ENCODE measurements at regions not wholly inside any gene's neighbourhood (a gene's known extent, or its start where the extent isn't known, plus 50 kb on each side); places are given as distances from the start of the nearest gene placed in this dataset.
"Not testable (repeated sequence)": the region's sequence is repeated elsewhere in the genome, so short reads cannot be mapped to it uniquely, and the experiment has no call there.

DNA sequence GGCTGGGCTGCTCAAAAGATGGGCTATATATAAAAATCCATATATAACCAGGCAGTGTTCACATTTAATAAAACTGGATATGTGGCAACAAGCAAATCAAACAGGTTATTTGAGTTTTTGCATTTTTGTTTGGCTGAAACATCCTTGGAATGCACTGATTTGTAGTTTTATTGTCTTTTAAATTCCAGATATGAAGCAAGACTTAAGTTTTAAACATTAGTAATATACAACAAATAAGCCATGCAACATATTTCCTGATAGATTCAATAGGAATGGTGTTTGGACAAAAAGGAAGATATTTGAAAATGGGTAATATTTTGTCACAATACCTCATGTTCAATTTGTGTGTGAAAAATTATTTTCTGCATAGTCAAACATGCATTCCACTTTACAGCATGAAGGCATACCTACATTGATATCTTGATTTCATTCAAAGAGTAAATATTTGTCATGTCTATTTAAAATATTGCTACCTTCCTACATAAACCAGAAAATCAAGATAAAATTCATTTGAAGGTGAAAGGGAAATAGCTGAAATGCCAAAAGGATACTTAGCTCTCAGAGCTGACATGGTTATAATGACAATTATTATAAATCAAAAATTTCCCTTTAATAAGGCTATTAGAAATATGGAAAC, 132.3 kb upstream of the NETO1 start:
- ChIA-PET POLR2A (ENCODE audit: partially characterized antibody) (no interaction called here), CTCF (ENCODE audit: partially characterized antibody) (no interaction called here)
- Histone ChIP-seq H3K9me3 (ENCODE audit: control insufficient read depth in 1 of 2, low read length in 2 of 2) (no peaks in the 10 kb centered on the region), H3K27ac (ENCODE audit: low read depth, low read length) (no peak overlapping the region), H3K4me3 (ENCODE audit: low read length in 2 of 2) (no peak overlapping the region), H3K36me3 (ENCODE audit: insufficient read depth, low read length) (no peaks in the 10 kb centered on the region), H3K4me1 (ENCODE audit: insufficient read depth, low read length) (no peaks in the 10 kb centered on the region), H3K27me3 (ENCODE audit: insufficient read depth, low read length) (no peaks in the 10 kb centered on the region)
- H3K27ac Mint-ChIP-seq, result no peak overlapping the region
- no peaks in the 10 kb centered on the region for H3K36me3 Mint-ChIP-seq
- no peaks in the 10 kb centered on the region for H3K27me3 Mint-ChIP-seq
- no peak overlapping the region for H3K4me3 Mint-ChIP-seq
- H3K9me3 Mint-ChIP-seq, result peaks cover 3 to 12% (median 8%) of the 10 kb centered on the region in 8 donors
- H3K4me1 Mint-ChIP-seq, result no peaks in the 10 kb centered on the region
- intact Hi-C loops (cut with micrococcal nuclease), result no loop called here
- no peak for DNase-seq

DNA sequence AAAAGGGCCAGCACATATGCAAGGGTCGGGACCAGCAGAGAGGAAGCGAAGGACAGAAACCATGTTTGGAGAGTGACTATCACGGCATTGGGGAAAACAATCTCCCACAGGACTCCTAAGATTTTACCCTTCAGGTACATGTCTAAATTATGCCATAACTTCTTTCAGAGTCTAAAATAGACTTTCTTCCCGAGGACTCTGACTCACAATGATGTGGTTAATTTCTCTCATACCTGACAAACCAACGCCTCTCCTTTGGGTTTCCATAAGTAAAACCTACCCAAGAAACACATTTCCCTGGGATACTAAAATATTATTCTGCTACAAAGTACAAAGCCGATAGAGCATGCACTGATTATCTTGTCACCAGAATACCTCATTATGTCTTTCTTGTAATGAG, 127.8 kb upstream of the NETO1 start:
- H3K36me3 Mint-ChIP-seq, result no peaks in the 10 kb centered on the region
- POLR2A ChIA-PET (ENCODE audit: partially characterized antibody), result no interaction called here
- Histone ChIP-seq H3K36me3 (ENCODE audit: insufficient read depth, low read length) (no peaks in the 10 kb centered on the region), H3K27ac (ENCODE audit: low read depth, low read length) (no peak overlapping the region), H3K4me3 (ENCODE audit: low read length in 2 of 2) (no peak overlapping the region), H3K27me3 (ENCODE audit: insufficient read depth, low read length) (no peaks in the 10 kb centered on the region), H3K9me3 (ENCODE audit: control insufficient read depth in 1 of 2, low read length in 2 of 2) (no peaks in the 10 kb centered on the region), H3K4me1 (ENCODE audit: insufficient read depth, low read length) (no peaks in the 10 kb centered on the region)
- CTCF ChIA-PET (ENCODE audit: partially characterized antibody), result no interaction called here
- no peak overlapping the region for H3K27ac Mint-ChIP-seq
- H3K4me3 Mint-ChIP-seq, result no peak overlapping the region
- no peak for DNase-seq
- H3K27me3 Mint-ChIP-seq, result no peaks in the 10 kb centered on the region
- H3K9me3 Mint-ChIP-seq, result peaks cover 2 to 14% (median 9%) of the 10 kb centered on the region in 8 donors
- H3K4me1 Mint-ChIP-seq, result no peaks in the 10 kb centered on the region
- intact Hi-C loops (cut with micrococcal nuclease), result no loop called here

DNA sequence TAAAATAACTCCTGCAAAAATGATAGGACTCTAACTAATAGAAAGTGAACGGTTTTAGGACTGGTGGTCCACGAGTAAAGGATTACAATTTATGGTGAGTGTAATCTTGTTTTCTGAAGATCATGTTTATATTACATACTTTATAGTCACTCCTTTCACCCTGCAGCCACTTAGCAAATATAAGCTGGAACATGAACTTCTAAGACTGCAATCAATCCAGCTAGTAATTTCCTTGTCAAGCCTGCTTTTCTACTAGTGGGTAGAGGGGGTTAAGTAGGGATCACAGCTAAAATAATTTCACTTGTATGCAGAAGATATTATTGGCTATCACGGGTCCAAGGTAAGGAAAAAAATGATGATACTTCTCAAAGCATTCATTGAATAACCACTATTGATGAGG, 125.5 kb upstream of the NETO1 start:
- H3K4me3 ChIP-seq (ENCODE audit: low read length in 2 of 2), result no peak overlapping the region
- H3K27ac ChIP-seq (ENCODE audit: low read depth, low read length), result no peak overlapping the region
- H3K4me1 ChIP-seq (ENCODE audit: insufficient read depth, low read length), result no peaks in the 10 kb centered on the region
- Mint-ChIP-seq H3K27ac (no peak overlapping the region), H3K9me3 (peaks cover 3 to 14% (median 7%) of the 10 kb centered on the region in 8 donors), H3K4me1 (no peaks in the 10 kb centered on the region), H3K27me3 (no peaks in the 10 kb centered on the region), H3K36me3 (no peaks in the 10 kb centered on the region), H3K4me3 (no peak overlapping the region)
- ChIA-PET CTCF (ENCODE audit: partially characterized antibody) (no interaction called here), POLR2A (ENCODE audit: partially characterized antibody) (no interaction called here)
- no peaks in the 10 kb centered on the region for H3K36me3 ChIP-seq (ENCODE audit: insufficient read depth, low read length)
- intact Hi-C loops (cut with micrococcal nuclease), result no loop called here
- no peaks in the 10 kb centered on the region for H3K27me3 ChIP-seq (ENCODE audit: insufficient read depth, low read length)
- no peak for DNase-seq
- H3K9me3 ChIP-seq (ENCODE audit: control insufficient read depth in 1 of 2, low read length in 2 of 2), result no peaks in the 10 kb centered on the region

DNA sequence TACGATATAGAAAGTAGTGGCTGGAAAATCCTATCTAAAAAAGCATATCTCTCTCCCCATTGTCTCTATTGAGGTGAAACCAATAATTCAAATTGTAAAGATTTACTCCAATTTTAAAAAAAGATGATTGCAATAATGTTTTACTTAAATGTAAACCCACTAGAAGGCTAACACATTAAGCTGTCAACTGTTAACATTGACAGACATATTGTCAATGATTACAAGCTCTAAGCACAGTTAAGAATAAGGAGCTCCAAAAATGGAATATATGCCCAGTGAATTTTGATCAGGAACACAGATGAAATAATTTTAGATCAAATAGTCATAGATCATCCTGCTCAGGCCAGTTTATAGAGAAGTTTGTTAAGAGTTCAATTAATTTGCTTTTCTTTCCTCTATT, 123.6 kb upstream of the NETO1 start:
- no peaks in the 10 kb centered on the region for H3K36me3 Mint-ChIP-seq
- no peaks in the 10 kb centered on the region for H3K27me3 Mint-ChIP-seq
- H3K9me3 Mint-ChIP-seq, result peaks cover 0 to 11% (median 3%) of the 10 kb centered on the region in 8 donors
- Histone ChIP-seq H3K4me1 (ENCODE audit: insufficient read depth, low read length) (no peaks in the 10 kb centered on the region), H3K4me3 (ENCODE audit: low read length in 2 of 2) (no peak overlapping the region), H3K9me3 (ENCODE audit: control insufficient read depth in 1 of 2, low read length in 2 of 2) (no peaks in the 10 kb centered on the region), H3K27ac (ENCODE audit: low read depth, low read length) (no peak overlapping the region), H3K27me3 (ENCODE audit: insufficient read depth, low read length) (no peaks in the 10 kb centered on the region), H3K36me3 (ENCODE audit: insufficient read depth, low read length) (no peaks in the 10 kb centered on the region)
- DNase-seq, result no peak
- CTCF ChIA-PET (ENCODE audit: partially characterized antibody), result no interaction called here
- H3K27ac Mint-ChIP-seq, result no peak overlapping the region
- no peak overlapping the region for H3K4me3 Mint-ChIP-seq
- intact Hi-C loops (cut with micrococcal nuclease), result no loop called here
- POLR2A ChIA-PET (ENCODE audit: partially characterized antibody), result no interaction called here
- no peaks in the 10 kb centered on the region for H3K4me1 Mint-ChIP-seq

DNA sequence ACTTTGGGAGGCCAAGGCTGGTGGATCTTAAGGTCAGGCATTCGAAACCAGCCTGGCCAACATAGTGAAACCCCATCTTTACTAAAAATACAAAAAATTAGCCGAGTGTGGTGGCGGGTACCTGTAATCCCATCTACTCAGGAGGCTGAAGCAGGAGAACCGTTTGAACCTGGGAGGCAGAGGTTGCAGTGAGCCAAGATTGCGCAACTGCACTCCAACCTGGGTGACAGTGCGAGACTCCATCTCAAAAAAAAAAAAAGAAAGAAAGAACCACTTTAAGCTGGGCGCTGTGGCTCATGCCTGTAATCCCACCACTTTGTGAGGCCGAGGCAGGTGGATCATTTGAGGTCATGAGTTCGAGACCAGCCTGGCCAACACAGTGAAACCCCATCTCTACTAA, 119.8 kb upstream of the NETO1 start:
- H3K9me3 Mint-ChIP-seq, result peaks cover 2 to 15% (median 3%) of the 10 kb centered on the region in 8 donors
- H3K4me1 Mint-ChIP-seq; H3K4me3 ChIP-seq (ENCODE audit: low read length in 2 of 2); H3K27me3 Mint-ChIP-seq; H3K27ac ChIP-seq (ENCODE audit: low read depth, low read length); H3K36me3 ChIP-seq (ENCODE audit: insufficient read depth, low read length); POLR2A ChIA-PET (ENCODE audit: partially characterized antibody); H3K27ac Mint-ChIP-seq; H3K4me1 ChIP-seq (ENCODE audit: insufficient read depth, low read length); DNase-seq; CTCF ChIA-PET (ENCODE audit: partially characterized antibody); H3K27me3 ChIP-seq (ENCODE audit: insufficient read depth, low read length); H3K36me3 Mint-ChIP-seq; H3K9me3 ChIP-seq (ENCODE audit: control insufficient read depth in 1 of 2, low read length in 2 of 2); intact Hi-C loops (cut with micrococcal nuclease); H3K4me3 Mint-ChIP-seq: not testable (repeated sequence)

DNA sequence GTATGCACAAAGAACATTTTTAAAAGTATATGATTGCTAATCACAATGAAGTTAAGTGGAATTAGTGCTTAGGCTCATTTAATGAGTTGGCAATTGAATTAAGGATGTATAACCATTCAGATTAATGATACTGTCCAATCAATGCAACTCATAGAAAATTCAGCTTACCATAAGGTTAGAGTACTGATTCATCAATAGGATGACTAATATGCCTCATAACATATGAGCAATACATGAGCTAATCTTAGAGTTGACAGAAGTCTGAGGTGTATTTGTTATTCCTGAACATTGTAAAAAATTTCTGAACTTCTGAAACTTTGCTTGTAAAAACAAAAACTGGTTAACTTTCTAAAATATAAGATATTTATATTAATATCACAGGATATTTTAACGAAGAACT, 118.3 kb upstream of the NETO1 start:
- Histone ChIP-seq H3K27ac (ENCODE audit: low read depth, low read length) (no peak overlapping the region), H3K36me3 (ENCODE audit: insufficient read depth, low read length) (no peaks in the 10 kb centered on the region), H3K4me3 (ENCODE audit: low read length in 2 of 2) (no peak overlapping the region), H3K4me1 (ENCODE audit: insufficient read depth, low read length) (no peaks in the 10 kb centered on the region), H3K9me3 (ENCODE audit: control insufficient read depth in 1 of 2, low read length in 2 of 2) (no peaks in the 10 kb centered on the region), H3K27me3 (ENCODE audit: insufficient read depth, low read length) (no peaks in the 10 kb centered on the region)
- no peaks in the 10 kb centered on the region for H3K36me3 Mint-ChIP-seq
- no peaks in the 10 kb centered on the region for H3K27me3 Mint-ChIP-seq
- H3K9me3 Mint-ChIP-seq, result peaks cover 2 to 15% (median 3%) of the 10 kb centered on the region in 8 donors
- CTCF ChIA-PET (ENCODE audit: partially characterized antibody), result no interaction called here
- DNase-seq, result no peak
- H3K4me1 Mint-ChIP-seq, result no peaks in the 10 kb centered on the region
- intact Hi-C loops (cut with micrococcal nuclease), result no loop called here
- POLR2A ChIA-PET (ENCODE audit: partially characterized antibody), result no interaction called here
- no peak overlapping the region for H3K4me3 Mint-ChIP-seq
- H3K27ac Mint-ChIP-seq, result no peak overlapping the region

DNA sequence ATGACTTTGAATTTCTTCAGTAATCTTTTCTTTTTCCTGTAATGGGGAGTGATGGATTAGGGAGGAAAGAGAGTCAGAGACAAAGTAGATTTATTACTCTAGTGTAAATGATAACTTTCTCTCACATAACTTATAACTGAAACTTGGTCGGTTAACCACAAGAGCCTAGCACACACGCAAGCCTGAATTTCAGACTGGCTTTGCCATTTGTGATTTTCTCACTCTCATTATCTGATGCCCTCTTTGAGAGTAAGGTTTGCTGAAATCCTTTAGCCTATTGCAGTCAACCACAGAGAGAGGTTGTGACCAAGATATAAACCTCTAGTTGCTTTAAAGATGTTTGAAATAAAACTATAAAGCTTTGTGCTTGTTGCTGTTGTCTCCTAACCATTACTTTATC, 117.9 kb upstream of the NETO1 start:
- intact Hi-C loops (cut with micrococcal nuclease), result no loop called here
- Mint-ChIP-seq H3K27me3 (no peaks in the 10 kb centered on the region), H3K9me3 (peaks cover 2 to 15% (median 3%) of the 10 kb centered on the region in 8 donors), H3K36me3 (no peaks in the 10 kb centered on the region), H3K4me3 (no peak overlapping the region), H3K27ac (no peak overlapping the region), H3K4me1 (no peaks in the 10 kb centered on the region)
- ChIA-PET POLR2A (ENCODE audit: partially characterized antibody) (no interaction called here), CTCF (ENCODE audit: partially characterized antibody) (no interaction called here)
- no peak for DNase-seq
- Histone ChIP-seq H3K36me3 (ENCODE audit: insufficient read depth, low read length) (no peaks in the 10 kb centered on the region), H3K4me1 (ENCODE audit: insufficient read depth, low read length) (no peaks in the 10 kb centered on the region), H3K27me3 (ENCODE audit: insufficient read depth, low read length) (no peaks in the 10 kb centered on the region), H3K9me3 (ENCODE audit: control insufficient read depth in 1 of 2, low read length in 2 of 2) (no peaks in the 10 kb centered on the region), H3K4me3 (ENCODE audit: low read length in 2 of 2) (no peak overlapping the region), H3K27ac (ENCODE audit: low read depth, low read length) (no peak overlapping the region)

DNA sequence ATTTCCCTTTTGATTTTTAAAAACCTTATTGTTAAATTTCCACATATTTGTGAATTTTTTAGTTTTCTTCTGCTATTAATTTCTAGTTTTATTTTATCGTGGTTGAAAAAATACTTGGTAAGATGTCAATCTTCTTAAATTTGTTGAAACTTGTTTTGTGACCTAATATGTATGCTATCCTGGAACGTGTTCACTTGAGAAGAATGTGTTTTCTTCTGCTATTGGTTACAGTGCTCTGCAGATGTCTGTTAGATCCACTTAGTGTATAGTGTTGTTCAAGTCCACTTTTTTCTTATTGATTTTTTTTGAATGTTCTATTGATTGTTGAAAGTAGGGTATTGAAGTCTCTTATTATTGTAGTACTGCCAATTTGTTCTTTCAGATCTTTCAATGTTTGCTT, 116.5 kb upstream of the NETO1 start:
- intact Hi-C loops (cut with micrococcal nuclease), result no loop called here
- H3K27me3 Mint-ChIP-seq, result no peaks in the 10 kb centered on the region
- Histone ChIP-seq H3K4me1 (ENCODE audit: insufficient read depth, low read length) (no peaks in the 10 kb centered on the region), H3K9me3 (ENCODE audit: control insufficient read depth in 1 of 2, low read length in 2 of 2) (no peaks in the 10 kb centered on the region), H3K27me3 (ENCODE audit: insufficient read depth, low read length) (no peaks in the 10 kb centered on the region), H3K4me3 (ENCODE audit: low read length in 2 of 2) (no peak overlapping the region), H3K27ac (ENCODE audit: low read depth, low read length) (no peak overlapping the region), H3K36me3 (ENCODE audit: insufficient read depth, low read length) (no peaks in the 10 kb centered on the region)
- no peaks in the 10 kb centered on the region for H3K36me3 Mint-ChIP-seq
- H3K4me3 Mint-ChIP-seq, result no peak overlapping the region
- ChIA-PET CTCF (ENCODE audit: partially characterized antibody) (no interaction called here), POLR2A (ENCODE audit: partially characterized antibody) (no interaction called here)
- no peak overlapping the region for H3K27ac Mint-ChIP-seq
- no peak for DNase-seq
- H3K9me3 Mint-ChIP-seq, result peaks cover 2 to 15% (median 3%) of the 10 kb centered on the region in 8 donors
- H3K4me1 Mint-ChIP-seq, result no peaks in the 10 kb centered on the region

All from CD4-positive, alpha-beta memory T cell (primary cell).